Endodermal cell (in vitro differentiated cells): ENCODE measurements at regions not wholly inside any gene's neighbourhood (a gene's known extent, or its start where the extent isn't known, plus 50 kb on each side); places are given as distances from the start of the nearest gene placed in this dataset.

Source experiments
- DNase-seq: peaks from one replicate; pipeline ENCODE4 v3.0.0-alpha.2; 2017
- H3K27ac ChIP-seq: 2 replicates; pipeline ENCODE4 v1.5.1; 2013; ENCODE audit warnings: mild to moderate bottlenecking, low read depth, low read length, moderate library complexity
- H3K27me3 ChIP-seq: 2 replicates; pipeline ENCODE4 v1.6.1; 2013; ENCODE audit warnings: mild to moderate bottlenecking, low read length, moderate library complexity; ENCODE audit not compliant: insufficient read depth, control insufficient read depth, poor library complexity, severe bottlenecking
- H3K36me3 ChIP-seq: 2 replicates; pipeline ENCODE4 v1.7.0; 2013; ENCODE audit warnings: mild to moderate bottlenecking, low read length, moderate library complexity; ENCODE audit not compliant: control insufficient read depth, insufficient read depth
- H3K4me1 ChIP-seq: one replicate; pipeline ENCODE4 v1.7.0; 2013; ENCODE audit warnings: low read length; ENCODE audit not compliant: control insufficient read depth, insufficient read depth
- H3K4me3 ChIP-seq: 2 replicates; pipeline ENCODE4 v1.5.1; 2013; ENCODE audit warnings: mild to moderate bottlenecking, low read length, moderate library complexity
- H3K9ac ChIP-seq: 2 replicates; pipeline ENCODE4 v1.6.1; 2013; ENCODE audit warnings: mild to moderate bottlenecking, low read length, moderate library complexity; ENCODE audit not compliant: poor library complexity, severe bottlenecking; ENCODE audit errors: extremely low read depth
- H3K9me3 ChIP-seq: 2 replicates; pipeline ENCODE4 v1.6.1; 2013; ENCODE audit warnings: mild to moderate bottlenecking, low read length, moderate library complexity; ENCODE audit not compliant: control insufficient read depth
- H3K27ac Mint-ChIP-seq: 2 replicates; pipeline ENCODE4 v1.8.0; 2020; ENCODE audit warnings: mixed read lengths
- H3K27me3 Mint-ChIP-seq: 2 replicates; pipeline ENCODE4 v1.8.0; 2021; ENCODE audit warnings: mild to moderate bottlenecking, mixed read lengths; ENCODE audit not compliant: insufficient read depth
- H3K36me3 Mint-ChIP-seq: 2 replicates; pipeline ENCODE4 v1.8.0; 2020; ENCODE audit warnings: low read depth, mixed read lengths
- H3K4me1 Mint-ChIP-seq: 2 replicates; pipeline ENCODE4 v1.8.0; 2020; ENCODE audit warnings: mixed read lengths
- H3K4me3 Mint-ChIP-seq: 2 replicates; pipeline ENCODE4 v1.8.0; 2020; ENCODE audit warnings: mild to moderate bottlenecking, moderate library complexity, mixed read lengths
- H3K9me3 Mint-ChIP-seq: 2 replicates; pipeline ENCODE4 v1.8.0; 2020; ENCODE audit warnings: mild to moderate bottlenecking, mixed read lengths
- CTCF ChIP-seq: fragments of 200-600 bp; sonication (generic); conservative IDR thresholded peaks from 2 replicates; pipeline ENCODE4 v1.5.0; 2021; ENCODE audit warnings: antibody characterized with exemption, mild to moderate bottlenecking
- WGBS, 2 experiments: methylation state at CpG; one replicate each; pipeline versions ENCODE4 v1.1.5 to v1.1.7; 2013; ENCODE audit warnings: missing lambda C conversion rate in 2 of 2, mixed read lengths in 1 of 2; ENCODE audit not compliant: insufficient coverage in 1 of 2, insufficient read length in 1 of 2; 5-methylcytosine and 5-hydroxymethylcytosine counted together

- TF ChIP-seq CTCF, result no peak
- no peak overlapping the region for H3K9ac ChIP-seq
- no peaks in the 10 kb centered on the region for H3K4me1 Mint-ChIP-seq
- H3K4me3 ChIP-seq, result no peak overlapping the region
- H3K27me3 ChIP-seq, result no peaks in the 10 kb centered on the region
- DNase-seq, result no peak
- no peaks in the 10 kb centered on the region for H3K36me3 ChIP-seq
- H3K36me3 Mint-ChIP-seq, result no peaks in the 10 kb centered on the region
- H3K4me1 ChIP-seq, result no peaks in the 10 kb centered on the region
- H3K27ac ChIP-seq, result no peak overlapping the region
- no peak overlapping the region for H3K4me3 Mint-ChIP-seq
- WGBS, 2 experiments, result 83 to 86% methylated on average over 10 to 23 of the region's 23 CpGs
- H3K27me3 Mint-ChIP-seq, result no peaks in the 10 kb centered on the region
- H3K9me3 ChIP-seq, result peaks cover 13% of the 10 kb centered on the region
- H3K9me3 Mint-ChIP-seq, result peaks cover 85% of the 10 kb centered on the region
- H3K27ac Mint-ChIP-seq, result no peak overlapping the region
Observed at GRCh38 chr1:2868571-2869195, 67.2 kb upstream of the TTC34 start.

- H3K27ac ChIP-seq, result no peak overlapping the region
- H3K4me3 Mint-ChIP-seq, result no peak overlapping the region
- H3K4me1 ChIP-seq, result no peaks in the 10 kb centered on the region
- H3K27ac Mint-ChIP-seq, result no peak overlapping the region
- H3K4me1 Mint-ChIP-seq, result no peaks in the 10 kb centered on the region
- no peaks in the 10 kb centered on the region for H3K27me3 Mint-ChIP-seq
- H3K9ac ChIP-seq, result no peak overlapping the region
- H3K9me3 Mint-ChIP-seq, result peaks cover 85% of the 10 kb centered on the region
- H3K27me3 ChIP-seq, result no peaks in the 10 kb centered on the region
- DNase-seq, result no peak
- 79 to 82% methylated on average over 3 to 6 of the region's 6 CpGs for WGBS, 2 experiments
- no peak overlapping the region for H3K4me3 ChIP-seq
- peaks cover 16% of the 10 kb centered on the region for H3K9me3 ChIP-seq
- TF ChIP-seq CTCF, result no peak
- no peaks in the 10 kb centered on the region for H3K36me3 ChIP-seq
- no peaks in the 10 kb centered on the region for H3K36me3 Mint-ChIP-seq
Observed at GRCh38 chr1:2871246-2871815, 69.8 kb upstream of the TTC34 start.

GRCh38 chr1:2874207-2874606 lies 72.7 kb upstream of the TTC34 start:
- peaks cover 87% of the 10 kb centered on the region for H3K9me3 Mint-ChIP-seq
- no peaks in the 10 kb centered on the region for H3K4me1 ChIP-seq
- H3K4me1 Mint-ChIP-seq, result no peaks in the 10 kb centered on the region
- H3K9me3 ChIP-seq, result peaks cover 16% of the 10 kb centered on the region
- H3K27me3 ChIP-seq, result no peaks in the 10 kb centered on the region
- no peak overlapping the region for H3K27ac Mint-ChIP-seq
- H3K9ac ChIP-seq, result no peak overlapping the region
- DNase-seq, result no peak
- no peaks in the 10 kb centered on the region for H3K27me3 Mint-ChIP-seq
- no peak overlapping the region for H3K4me3 ChIP-seq
- H3K27ac ChIP-seq, result no peak overlapping the region
- H3K4me3 Mint-ChIP-seq, result no peak overlapping the region
- H3K36me3 Mint-ChIP-seq, result no peaks in the 10 kb centered on the region
- H3K36me3 ChIP-seq, result no peaks in the 10 kb centered on the region
- no peak for TF ChIP-seq CTCF
- 83 to 85% methylated on average over 3 to 7 of the region's 7 CpGs for WGBS, 2 experiments
